ENCODE measurements at regions not wholly inside any gene's neighbourhood (a gene's known extent, or its start where the extent isn't known, plus 50 kb on each side); places are given as distances from the start of the nearest gene placed in this dataset.

GRCh38 chr20:16179371-16179770 lies 393.9 kb downstream of the KIF16B start:
- Histone ChIP-seq H2BK12ac (ENCODE audit: low read length) (no peak overlapping the region), H2BK15ac (ENCODE audit: low read length) (no peak overlapping the region), H3K79me1 (ENCODE audit: low read depth, low read length) (no peaks in the 10 kb centered on the region), H3K9ac (ENCODE audit: low read depth, low read length, poor library complexity) (no peak overlapping the region), H3K4me1 (ENCODE audit: control insufficient read depth in 2 of 2, insufficient read depth in 1 of 2, low read depth in 1 of 2, low read length in 2 of 2) (peaks cover 0 to 3% of the 10 kb centered on the region in 2 donors), H2AFZ (ENCODE audit: low read length) (no peak overlapping the region), H3K23ac (ENCODE audit: low read depth, low read length, poor library complexity) (no peak overlapping the region), H4K8ac (ENCODE audit: low read depth, low read length) (no peak overlapping the region), H3K4me3 (ENCODE audit: low read length in 2 of 2) (no peak overlapping the region), H3K27ac (replicated peaks; ENCODE audit: low read length) (no peak overlapping the region), H3K18ac (ENCODE audit: low read length) (no peak overlapping the region), H3K4me2 (ENCODE audit: insufficient read depth, low read length, poor library complexity, severe bottlenecking) (no peak overlapping the region), H2AK5ac (ENCODE audit: low read depth, low read length) (no peak overlapping the region), H4K91ac (ENCODE audit: low read depth, low read length, poor library complexity) (no peak overlapping the region), H3K4ac (ENCODE audit: low read length) (no peak overlapping the region), H2BK5ac (ENCODE audit: low read length) (no peak overlapping the region), H2BK120ac (ENCODE audit: low read depth, low read length) (no peak overlapping the region), H3K14ac (ENCODE audit: low read length) (no peak overlapping the region), H3K9me3 (replicated peaks in 1 of 2; ENCODE audit: control insufficient read depth in 2 of 2, insufficient read depth in 1 of 2, low read depth in 1 of 2, low read length in 2 of 2) (no peaks in the 10 kb centered on the region), H3K27me3 (ENCODE audit: control insufficient read depth in 3 of 3, insufficient read depth in 3 of 3, low read depth in 1 of 3, low read length in 3 of 3) (no peaks in the 10 kb centered on the region), H3K36me3 (replicated peaks in 1 of 2; ENCODE audit: control insufficient read depth in 2 of 2, insufficient read depth in 2 of 2, low read length in 2 of 2) (no peaks in the 10 kb centered on the region)
- no peak for DNase-seq (ENCODE audit: low spot score)
- no CpG with 5 or more reads among the region's 1 CpG for WGBS, 2 donors (ENCODE audit: extremely low coverage in 2 of 2, insufficient read length in 2 of 2, insufficient replicate concordance in 1 of 2)

- Histone ChIP-seq H3K4me3 (ENCODE audit: low read length in 2 of 2) (no peak overlapping the region), H3K4me2 (ENCODE audit: insufficient read depth, low read length, poor library complexity, severe bottlenecking) (no peak overlapping the region), H3K23ac (ENCODE audit: low read depth, low read length, poor library complexity) (no peak overlapping the region), H4K8ac (ENCODE audit: low read depth, low read length) (no peak overlapping the region), H3K9me3 (replicated peaks in 1 of 2; ENCODE audit: control insufficient read depth in 2 of 2, insufficient read depth in 1 of 2, low read depth in 1 of 2, low read length in 2 of 2) (no peaks in the 10 kb centered on the region), H3K27me3 (ENCODE audit: control insufficient read depth in 3 of 3, insufficient read depth in 3 of 3, low read depth in 1 of 3, low read length in 3 of 3) (no peaks in the 10 kb centered on the region), H2AK5ac (ENCODE audit: low read depth, low read length) (no peak overlapping the region), H3K14ac (ENCODE audit: low read length) (no peak overlapping the region), H2BK15ac (ENCODE audit: low read length) (no peak overlapping the region), H2BK120ac (ENCODE audit: low read depth, low read length) (no peak overlapping the region), H2AFZ (ENCODE audit: low read length) (no peak overlapping the region), H3K79me1 (ENCODE audit: low read depth, low read length) (no peaks in the 10 kb centered on the region), H3K4me1 (ENCODE audit: control insufficient read depth in 2 of 2, insufficient read depth in 1 of 2, low read depth in 1 of 2, low read length in 2 of 2) (peaks cover 0 to 3% of the 10 kb centered on the region in 2 donors), H3K36me3 (replicated peaks in 1 of 2; ENCODE audit: control insufficient read depth in 2 of 2, insufficient read depth in 2 of 2, low read length in 2 of 2) (no peaks in the 10 kb centered on the region), H3K18ac (ENCODE audit: low read length) (no peak overlapping the region), H2BK5ac (ENCODE audit: low read length) (no peak overlapping the region), H3K9ac (ENCODE audit: low read depth, low read length, poor library complexity) (no peak overlapping the region), H4K91ac (ENCODE audit: low read depth, low read length, poor library complexity) (no peak overlapping the region), H3K27ac (replicated peaks; ENCODE audit: low read length) (no peak overlapping the region), H3K4ac (ENCODE audit: low read length) (no peak overlapping the region), H2BK12ac (ENCODE audit: low read length) (no peak overlapping the region)
- WGBS, 2 donors (ENCODE audit: extremely low coverage in 2 of 2, insufficient read length in 2 of 2, insufficient replicate concordance in 1 of 2): no CpG with 5 or more reads among the region's 5 CpGs
- DNase-seq (ENCODE audit: low spot score): no peak
These were observed 394.6 kb downstream of the KIF16B start for GRCh38 chr20:16178546-16179135.

GRCh38 chr20:16175322-16175961 lies 397.8 kb downstream of the KIF16B start:
- Histone ChIP-seq H2AFZ (ENCODE audit: low read length) (no peak overlapping the region), H3K9me3 (replicated peaks in 1 of 2; ENCODE audit: control insufficient read depth in 2 of 2, insufficient read depth in 1 of 2, low read depth in 1 of 2, low read length in 2 of 2) (no peaks in the 10 kb centered on the region), H2BK15ac (ENCODE audit: low read length) (no peak overlapping the region), H3K36me3 (replicated peaks in 1 of 2; ENCODE audit: control insufficient read depth in 2 of 2, insufficient read depth in 2 of 2, low read length in 2 of 2) (no peaks in the 10 kb centered on the region), H3K9ac (ENCODE audit: low read depth, low read length, poor library complexity) (no peak overlapping the region), H3K79me1 (ENCODE audit: low read depth, low read length) (no peaks in the 10 kb centered on the region), H3K18ac (ENCODE audit: low read length) (no peak overlapping the region), H2AK5ac (ENCODE audit: low read depth, low read length) (no peak overlapping the region), H3K23ac (ENCODE audit: low read depth, low read length, poor library complexity) (no peak overlapping the region), H4K8ac (ENCODE audit: low read depth, low read length) (no peak overlapping the region), H3K4me1 (ENCODE audit: control insufficient read depth in 2 of 2, insufficient read depth in 1 of 2, low read depth in 1 of 2, low read length in 2 of 2) (peaks cover 0 to 3% of the 10 kb centered on the region in 2 donors), H3K4me2 (ENCODE audit: insufficient read depth, low read length, poor library complexity, severe bottlenecking) (no peak overlapping the region), H4K91ac (ENCODE audit: low read depth, low read length, poor library complexity) (no peak overlapping the region), H3K14ac (ENCODE audit: low read length) (no peak overlapping the region), H3K27me3 (ENCODE audit: control insufficient read depth in 3 of 3, insufficient read depth in 3 of 3, low read depth in 1 of 3, low read length in 3 of 3) (peaks cover 0 to under 1% (median 0%) of the 10 kb centered on the region in 3 experiments), H2BK12ac (ENCODE audit: low read length) (no peak overlapping the region), H2BK5ac (ENCODE audit: low read length) (no peak overlapping the region), H3K4ac (ENCODE audit: low read length) (no peak overlapping the region), H3K27ac (replicated peaks; ENCODE audit: low read length) (no peak overlapping the region), H3K4me3 (ENCODE audit: low read length in 2 of 2) (no peak overlapping the region), H2BK120ac (ENCODE audit: low read depth, low read length) (no peak overlapping the region)
- DNase-seq (ENCODE audit: low spot score): no peak
- no CpG with 5 or more reads among the region's 7 CpGs for WGBS, 2 donors (ENCODE audit: extremely low coverage in 2 of 2, insufficient read length in 2 of 2, insufficient replicate concordance in 1 of 2)

GRCh38 chr20:16174311-16174710 lies 398.9 kb downstream of the KIF16B start:
- no peak overlapping the region for H3K4ac ChIP-seq (ENCODE audit: low read length)

More at GRCh38 chr20:16174311-16174710, 398.9 kb downstream of the KIF16B start:
- no peak overlapping the region for H3K14ac ChIP-seq (ENCODE audit: low read length)
- H3K4me1 ChIP-seq (ENCODE audit: control insufficient read depth in 2 of 2, insufficient read depth in 1 of 2, low read depth in 1 of 2, low read length in 2 of 2): peaks cover 0 to 3% of the 10 kb centered on the region in 2 donors
- H4K91ac ChIP-seq (ENCODE audit: low read depth, low read length, poor library complexity): no peak overlapping the region
- no CpG with 5 or more reads among the region's 2 CpGs for WGBS, 2 donors (ENCODE audit: extremely low coverage in 2 of 2, insufficient read length in 2 of 2, insufficient replicate concordance in 1 of 2)
- H3K18ac ChIP-seq (ENCODE audit: low read length): no peak overlapping the region
- H2BK5ac ChIP-seq (ENCODE audit: low read length): no peak overlapping the region
- no peak for DNase-seq (ENCODE audit: low spot score)
- H2AFZ ChIP-seq (ENCODE audit: low read length): no peak overlapping the region
- H2BK12ac ChIP-seq (ENCODE audit: low read length): no peak overlapping the region
- H3K4me2 ChIP-seq (ENCODE audit: insufficient read depth, low read length, poor library complexity, severe bottlenecking): no peak overlapping the region
- no peak overlapping the region for H2BK120ac ChIP-seq (ENCODE audit: low read depth, low read length)
- H2BK15ac ChIP-seq (ENCODE audit: low read length): no peak overlapping the region
- no peaks in the 10 kb centered on the region for H3K79me1 ChIP-seq (ENCODE audit: low read depth, low read length)
- H3K27ac ChIP-seq (replicated peaks; ENCODE audit: low read length): no peak overlapping the region
- no peak overlapping the region for H4K8ac ChIP-seq (ENCODE audit: low read depth, low read length)
- no peak overlapping the region for H3K23ac ChIP-seq (ENCODE audit: low read depth, low read length, poor library complexity)
- H3K27me3 ChIP-seq (ENCODE audit: control insufficient read depth in 3 of 3, insufficient read depth in 3 of 3, low read depth in 1 of 3, low read length in 3 of 3): peaks cover 0 to 3% (median 0%) of the 10 kb centered on the region in 3 experiments
- no peak overlapping the region for H2AK5ac ChIP-seq (ENCODE audit: low read depth, low read length)
- H3K36me3 ChIP-seq (replicated peaks in 1 of 2; ENCODE audit: control insufficient read depth in 2 of 2, insufficient read depth in 2 of 2, low read length in 2 of 2): no peaks in the 10 kb centered on the region
- no peaks in the 10 kb centered on the region for H3K9me3 ChIP-seq (replicated peaks in 1 of 2; ENCODE audit: control insufficient read depth in 2 of 2, insufficient read depth in 1 of 2, low read depth in 1 of 2, low read length in 2 of 2)
- H3K4me3 ChIP-seq (ENCODE audit: low read length in 2 of 2): no peak overlapping the region
- no peak overlapping the region for H3K9ac ChIP-seq (ENCODE audit: low read depth, low read length, poor library complexity)
